ENCODE measurements at regions not wholly inside any gene's neighbourhood (a gene's known extent, or its start where the extent isn't known, plus 50 kb on each side); places are given as distances from the start of the nearest gene placed in this dataset.

DNA sequence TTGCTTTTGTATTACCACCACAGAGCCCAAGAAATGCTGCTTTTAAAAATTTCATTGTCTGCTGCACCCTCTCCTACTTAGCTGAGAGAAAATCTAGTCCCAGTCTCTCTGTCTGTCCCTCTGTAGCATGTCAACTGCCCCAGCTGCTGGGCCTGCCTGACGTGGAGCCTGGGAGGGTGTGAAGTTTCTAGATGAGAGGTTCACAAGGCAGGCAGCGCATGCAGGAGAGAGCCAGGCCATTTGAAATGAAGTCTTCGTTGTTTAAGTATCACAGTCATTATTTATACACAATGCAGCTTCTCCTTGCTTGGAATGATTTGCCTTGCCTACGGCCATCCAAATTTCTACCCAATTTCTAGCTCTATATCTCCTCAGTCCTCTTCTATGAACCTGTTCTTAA lies 306.8 kb upstream of the PLXNA2 start:
- TF ChIP-seq CTCF (conservative IDR thresholded peaks at IDR 0.05), result no peak
- TF ChIP-seq EZH2 (IDR thresholded peaks at IDR 0.05; ENCODE audit: low read depth), result no peak

Measured in PC-9 (cell line).